ENCODE measurements at regions not wholly inside any gene's neighbourhood (a gene's known extent, or its start where the extent isn't known, plus 50 kb on each side); places are given as distances from the start of the nearest gene placed in this dataset.
"Not testable (repeated sequence)": the region's sequence is repeated elsewhere in the genome, so short reads cannot be mapped to it uniquely, and the experiment has no call there.

- H3K4me1 ChIP-seq (ENCODE audit: control insufficient read depth in 3 of 3, insufficient read depth in 2 of 3, low read depth in 1 of 3, low read length in 2 of 3) = peaks cover 0 to 20% (median 0%) of the 10 kb centered on the region in 3 donors
- 88 to 99% (median 98%) methylated on average over 3 of the region's 3 CpGs for WGBS, 3 donors
- no peak for FAIRE-seq
- no peak overlapping the region for H3K4me3 ChIP-seq (ENCODE audit: low read depth in 1 of 3, low read length in 3 of 3)
- H3K9me3 ChIP-seq (ENCODE audit: control insufficient read depth in 2 of 2, insufficient read depth in 1 of 2, low read depth in 1 of 2, low read length in 1 of 2) = no peaks in the 10 kb centered on the region
- H3K27me3 ChIP-seq (ENCODE audit: control insufficient read depth in 3 of 3, insufficient read depth in 3 of 3, low read length in 3 of 3) = no peaks in the 10 kb centered on the region
- no peak for DNase-seq
- H3K27ac ChIP-seq (ENCODE audit: low read depth in 1 of 3, low read length in 2 of 3) = no peak overlapping the region
- H3K36me3 ChIP-seq (ENCODE audit: control insufficient read depth in 3 of 3, insufficient read depth in 2 of 3, low read depth in 1 of 3, low read length in 3 of 3) = no peaks in the 10 kb centered on the region
These were observed 728.2 kb upstream of the NECTIN3 start for GRCh38 chr3:110343376-110343775.

- H3K27ac ChIP-seq (ENCODE audit: low read depth in 1 of 3, low read length in 2 of 3) = peak overlapping the region in 1 of 3 donors; percentile 68
- peak in 1 of 2 donors; percentile 6 for DNase-seq
- FAIRE-seq = no peak
- peaks cover 0 to 20% (median 0%) of the 10 kb centered on the region in 3 donors for H3K4me1 ChIP-seq (ENCODE audit: control insufficient read depth in 3 of 3, insufficient read depth in 2 of 3, low read depth in 1 of 3, low read length in 2 of 3)
- 88 to 100% (median 100%) methylated on average over 1 of the region's 1 CpG for WGBS, 3 donors
- H3K9me3 ChIP-seq (ENCODE audit: control insufficient read depth in 2 of 2, insufficient read depth in 1 of 2, low read depth in 1 of 2, low read length in 1 of 2) = no peaks in the 10 kb centered on the region
- no peaks in the 10 kb centered on the region for H3K36me3 ChIP-seq (ENCODE audit: control insufficient read depth in 3 of 3, insufficient read depth in 2 of 3, low read depth in 1 of 3, low read length in 3 of 3)
- no peak overlapping the region for H3K4me3 ChIP-seq (ENCODE audit: low read depth in 1 of 3, low read length in 3 of 3)
- no peaks in the 10 kb centered on the region for H3K27me3 ChIP-seq (ENCODE audit: control insufficient read depth in 3 of 3, insufficient read depth in 3 of 3, low read length in 3 of 3)
These were observed 727.7 kb upstream of the NECTIN3 start for GRCh38 chr3:110343945-110344344.

- DNase-seq (no peak), FAIRE-seq (no peak)
- Histone ChIP-seq H3K4me3 (ENCODE audit: low read depth in 1 of 3, low read length in 3 of 3) (no peak overlapping the region), H3K9me3 (ENCODE audit: control insufficient read depth in 2 of 2, insufficient read depth in 1 of 2, low read depth in 1 of 2, low read length in 1 of 2) (no peaks in the 10 kb centered on the region), H3K36me3 (ENCODE audit: control insufficient read depth in 3 of 3, insufficient read depth in 2 of 3, low read depth in 1 of 3, low read length in 3 of 3) (no peaks in the 10 kb centered on the region), H3K4me1 (ENCODE audit: control insufficient read depth in 3 of 3, insufficient read depth in 2 of 3, low read depth in 1 of 3, low read length in 2 of 3) (peaks cover 0 to 20% (median 0%) of the 10 kb centered on the region in 3 donors), H3K27me3 (ENCODE audit: control insufficient read depth in 3 of 3, insufficient read depth in 3 of 3, low read length in 3 of 3) (no peaks in the 10 kb centered on the region), H3K27ac (ENCODE audit: low read depth in 1 of 3, low read length in 2 of 3) (peak overlapping the region in 1 of 3 donors; percentile 68)
These were observed 727.1 kb upstream of the NECTIN3 start for GRCh38 chr3:110344487-110344886.

- DNase-seq (peak; percentile 15 to 81), FAIRE-seq (no peak)
- H3K27me3 ChIP-seq (ENCODE audit: control insufficient read depth in 3 of 3, insufficient read depth in 3 of 3, low read length in 3 of 3) = no peaks in the 10 kb centered on the region
- no peaks in the 10 kb centered on the region for H3K9me3 ChIP-seq (ENCODE audit: control insufficient read depth in 2 of 2, insufficient read depth in 1 of 2, low read depth in 1 of 2, low read length in 1 of 2)
- peak overlapping the region in 1 of 3 donors; percentile 68 for H3K27ac ChIP-seq (ENCODE audit: low read depth in 1 of 3, low read length in 2 of 3)
- H3K4me3 ChIP-seq (ENCODE audit: low read depth in 1 of 3, low read length in 3 of 3) = peak overlapping the region in 1 of 3 donors; percentile 9
- no peaks in the 10 kb centered on the region for H3K36me3 ChIP-seq (ENCODE audit: control insufficient read depth in 3 of 3, insufficient read depth in 2 of 3, low read depth in 1 of 3, low read length in 3 of 3)
- peaks cover 0 to 20% (median 0%) of the 10 kb centered on the region in 3 donors for H3K4me1 ChIP-seq (ENCODE audit: control insufficient read depth in 3 of 3, insufficient read depth in 2 of 3, low read depth in 1 of 3, low read length in 2 of 3)
- 17 to 39% (median 33%) methylated on average over 5 of the region's 5 CpGs for WGBS, 3 donors
These were observed 726.5 kb upstream of the NECTIN3 start for GRCh38 chr3:110344897-110345767.

- peaks cover 0 to 9% (median 0%) of the 10 kb centered on the region in 3 donors for H3K4me1 ChIP-seq (ENCODE audit: control insufficient read depth in 3 of 3, insufficient read depth in 2 of 3, low read depth in 1 of 3, low read length in 2 of 3)
- no peaks in the 10 kb centered on the region for H3K27me3 ChIP-seq (ENCODE audit: control insufficient read depth in 3 of 3, insufficient read depth in 3 of 3, low read length in 3 of 3)
- H3K4me3 ChIP-seq (ENCODE audit: low read depth in 1 of 3, low read length in 3 of 3) = no peak overlapping the region
- WGBS, 3 donors = 84 to 94% (median 85%) methylated on average over 2 of the region's 2 CpGs
- no peaks in the 10 kb centered on the region for H3K9me3 ChIP-seq (ENCODE audit: control insufficient read depth in 2 of 2, insufficient read depth in 1 of 2, low read depth in 1 of 2, low read length in 1 of 2)
- DNase-seq = no peak
- no peak for FAIRE-seq
- H3K36me3 ChIP-seq (ENCODE audit: control insufficient read depth in 3 of 3, insufficient read depth in 2 of 3, low read depth in 1 of 3, low read length in 3 of 3) = no peaks in the 10 kb centered on the region
- H3K27ac ChIP-seq (ENCODE audit: low read depth in 1 of 3, low read length in 2 of 3) = no peak overlapping the region
These were observed 722.3 kb upstream of the NECTIN3 start for GRCh38 chr3:110349295-110349694.

GRCh38 chr3:110352841-110353604 lies 718.6 kb upstream of the NECTIN3 start:
- Histone ChIP-seq H3K4me1 (ENCODE audit: control insufficient read depth in 3 of 3, insufficient read depth in 2 of 3, low read depth in 1 of 3, low read length in 2 of 3) (no peaks in the 10 kb centered on the region), H3K4me3 (ENCODE audit: low read depth in 1 of 3, low read length in 3 of 3) (no peak overlapping the region), H3K9me3 (ENCODE audit: control insufficient read depth in 2 of 2, insufficient read depth in 1 of 2, low read depth in 1 of 2, low read length in 1 of 2) (peaks cover 0 to 2% of the 10 kb centered on the region in 2 donors), H3K36me3 (ENCODE audit: control insufficient read depth in 3 of 3, insufficient read depth in 2 of 3, low read depth in 1 of 3, low read length in 3 of 3) (no peaks in the 10 kb centered on the region), H3K27ac (ENCODE audit: low read depth in 1 of 3, low read length in 2 of 3) (no peak overlapping the region), H3K27me3 (ENCODE audit: control insufficient read depth in 3 of 3, insufficient read depth in 3 of 3, low read length in 3 of 3) (no peaks in the 10 kb centered on the region)
- FAIRE-seq = no peak
- WGBS, 3 donors = 80 to 92% (median 81%) methylated on average over 2 of the region's 2 CpGs
- no peak for DNase-seq

GRCh38 chr3:110362751-110363150 lies 708.9 kb upstream of the NECTIN3 start:
- no peak for DNase-seq
- Histone ChIP-seq H3K4me3 (ENCODE audit: low read depth in 1 of 3, low read length in 3 of 3) (no peak overlapping the region), H3K36me3 (ENCODE audit: control insufficient read depth in 3 of 3, insufficient read depth in 2 of 3, low read depth in 1 of 3, low read length in 3 of 3) (no peaks in the 10 kb centered on the region), H3K27ac (ENCODE audit: low read depth in 1 of 3, low read length in 2 of 3) (no peak overlapping the region), H3K4me1 (ENCODE audit: control insufficient read depth in 3 of 3, insufficient read depth in 2 of 3, low read depth in 1 of 3, low read length in 2 of 3) (no peaks in the 10 kb centered on the region), H3K9me3 (ENCODE audit: control insufficient read depth in 2 of 2, insufficient read depth in 1 of 2, low read depth in 1 of 2, low read length in 1 of 2) (no peaks in the 10 kb centered on the region), H3K27me3 (ENCODE audit: control insufficient read depth in 3 of 3, insufficient read depth in 3 of 3, low read length in 3 of 3) (no peaks in the 10 kb centered on the region)
- no peak for FAIRE-seq

GRCh38 chr3:110367289-110367688 lies 704.3 kb upstream of the NECTIN3 start:
- not testable (repeated sequence) for DNase-seq; H3K4me1 ChIP-seq (ENCODE audit: control insufficient read depth in 3 of 3, insufficient read depth in 2 of 3, low read depth in 1 of 3, low read length in 2 of 3); H3K36me3 ChIP-seq (ENCODE audit: control insufficient read depth in 3 of 3, insufficient read depth in 2 of 3, low read depth in 1 of 3, low read length in 3 of 3); H3K27me3 ChIP-seq (ENCODE audit: control insufficient read depth in 3 of 3, insufficient read depth in 3 of 3, low read length in 3 of 3); H3K9me3 ChIP-seq (ENCODE audit: control insufficient read depth in 2 of 2, insufficient read depth in 1 of 2, low read depth in 1 of 2, low read length in 1 of 2); FAIRE-seq; H3K4me3 ChIP-seq (ENCODE audit: low read depth in 1 of 3, low read length in 3 of 3); H3K27ac ChIP-seq (ENCODE audit: low read depth in 1 of 3, low read length in 2 of 3)
- WGBS, 3 donors = 89 to 95% (median 90%) methylated on average over 13 of the region's 13 CpGs

Data from small intestine (tissue), 7 donors.